GM13977 (cell line): ENCODE measurements at regions not wholly inside any gene's neighbourhood (a gene's known extent, or its start where the extent isn't known, plus 50 kb on each side); places are given as distances from the start of the nearest gene placed in this dataset.

Source experiments
- DNase-seq: peaks from one replicate; pipeline ENCODE4 v3.0.0; 2012; ENCODE audit warnings: low spot score
- CTCF ChIP-seq: IDR thresholded peaks from 2 replicates; pipeline ENCODE4 v1.5.1; 2012; ENCODE audit warnings: mild to moderate bottlenecking, control low read depth; ENCODE audit not compliant: insufficient read depth; ENCODE audit errors: extremely low read depth, missing control alignments
- in situ Hi-C: fragments of 300-500 bp; cut with MboI; formaldehyde crosslinking; loops from one replicate; pipeline ENCODE4 v1.12.0; 2022; ENCODE audit warnings: low sequenced_read_pairs, low pct_unique_long_range_greater_than_20kb, mixed read lengths, inconsistent platforms; ENCODE audit not compliant: unreplicated experiment

GRCh38 chr5:52725065-52725746 lies 62.5 kb upstream of the ITGA1 start:
- TF ChIP-seq CTCF = no peak
- in situ Hi-C loops = no loop called here
- DNase-seq = peak; percentile 2

GRCh38 chr5:52725808-52726207 lies 61.9 kb upstream of the ITGA1 start:
- in situ Hi-C loops = no loop called here
- TF ChIP-seq CTCF = no peak
- DNase-seq = no peak

GRCh38 chr5:52727020-52727419 lies 60.7 kb upstream of the ITGA1 start:
- no peak for DNase-seq
- no peak for TF ChIP-seq CTCF
- in situ Hi-C loops = no loop called here

GRCh38 chr5:52727576-52727975 lies 60.1 kb upstream of the ITGA1 start:
- in situ Hi-C loops = no loop called here
- no peak for TF ChIP-seq CTCF
- no peak for DNase-seq

GRCh38 chr5:52728224-52728623 lies 59.5 kb upstream of the ITGA1 start:
- in situ Hi-C loops = no loop called here
- no peak for DNase-seq
- no peak for TF ChIP-seq CTCF

- DNase-seq = no peak
- in situ Hi-C loops = no loop called here
- TF ChIP-seq CTCF = no peak
These were observed 59.0 kb upstream of the ITGA1 start for GRCh38 chr5:52728686-52729085.
